ENCODE measurements at regions not wholly inside any gene's neighbourhood (a gene's known extent, or its start where the extent isn't known, plus 50 kb on each side); places are given as distances from the start of the nearest gene placed in this dataset.

DNA sequence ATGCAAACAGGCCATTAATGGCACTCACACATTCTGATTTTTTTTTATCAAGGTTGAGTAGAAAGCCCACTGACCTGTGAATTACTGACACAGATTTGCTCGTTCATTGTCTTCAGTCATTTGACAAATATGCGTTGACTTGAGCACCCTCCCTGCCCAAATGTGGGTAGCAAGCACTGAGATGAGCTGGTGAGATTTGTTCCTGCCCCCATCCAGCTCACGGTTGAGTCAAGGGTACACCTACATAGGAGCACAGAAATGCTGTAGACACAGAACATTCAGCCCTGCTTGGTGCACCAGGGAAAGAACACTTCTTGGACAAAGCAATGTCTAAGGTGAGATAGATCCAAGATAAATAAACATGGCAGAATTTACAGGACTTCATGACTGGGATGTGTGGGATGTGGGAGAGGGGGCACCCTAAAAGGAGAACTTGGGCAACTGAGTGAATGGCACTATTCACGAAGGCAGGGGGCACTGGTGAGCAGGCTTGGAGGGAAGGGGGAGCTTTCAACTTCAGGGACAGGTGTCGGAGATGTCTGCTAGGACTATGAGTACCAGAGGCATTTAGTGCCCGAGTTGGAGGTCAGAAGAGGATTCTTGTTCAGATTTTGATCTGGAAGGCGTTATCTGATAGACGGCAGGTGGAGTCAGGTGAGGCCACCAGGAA, 213.4 kb downstream of the VRK1 start:
- H3K27ac ChIP-seq (ENCODE audit: low read depth, low read length) = no peak overlapping the region
- no peaks in the 10 kb centered on the region for H3K4me1 Mint-ChIP-seq
- H3K36me3 ChIP-seq (ENCODE audit: control insufficient read depth, insufficient read depth, low read length) = no peaks in the 10 kb centered on the region
- H3K4me1 ChIP-seq (ENCODE audit: control insufficient read depth, insufficient read depth, low read length) = no peaks in the 10 kb centered on the region
- H3K4me3 ChIP-seq (ENCODE audit: low read length) = no peak overlapping the region
- H3K9me3 Mint-ChIP-seq = peaks cover 14% of the 10 kb centered on the region
- H3K36me3 Mint-ChIP-seq (ENCODE audit: low read depth) = no peaks in the 10 kb centered on the region
- no peak overlapping the region for H3K27ac Mint-ChIP-seq
- peaks cover 9% of the 10 kb centered on the region for H3K27me3 Mint-ChIP-seq (ENCODE audit: insufficient read depth)
- peak; percentile 63 for DNase-seq
- 72 to 74% methylated on average over 7 to 8 of the region's 8 CpGs for WGBS, 2 experiments (ENCODE audit: insufficient coverage in 1 of 2, insufficient read length in 1 of 2)
- peaks cover 9% of the 10 kb centered on the region for H3K27me3 ChIP-seq (ENCODE audit: control insufficient read depth, insufficient read depth, low read length, poor library complexity, severe bottlenecking)
- no peak overlapping the region for H3K4me3 Mint-ChIP-seq
- TF ChIP-seq, protein P1, sequence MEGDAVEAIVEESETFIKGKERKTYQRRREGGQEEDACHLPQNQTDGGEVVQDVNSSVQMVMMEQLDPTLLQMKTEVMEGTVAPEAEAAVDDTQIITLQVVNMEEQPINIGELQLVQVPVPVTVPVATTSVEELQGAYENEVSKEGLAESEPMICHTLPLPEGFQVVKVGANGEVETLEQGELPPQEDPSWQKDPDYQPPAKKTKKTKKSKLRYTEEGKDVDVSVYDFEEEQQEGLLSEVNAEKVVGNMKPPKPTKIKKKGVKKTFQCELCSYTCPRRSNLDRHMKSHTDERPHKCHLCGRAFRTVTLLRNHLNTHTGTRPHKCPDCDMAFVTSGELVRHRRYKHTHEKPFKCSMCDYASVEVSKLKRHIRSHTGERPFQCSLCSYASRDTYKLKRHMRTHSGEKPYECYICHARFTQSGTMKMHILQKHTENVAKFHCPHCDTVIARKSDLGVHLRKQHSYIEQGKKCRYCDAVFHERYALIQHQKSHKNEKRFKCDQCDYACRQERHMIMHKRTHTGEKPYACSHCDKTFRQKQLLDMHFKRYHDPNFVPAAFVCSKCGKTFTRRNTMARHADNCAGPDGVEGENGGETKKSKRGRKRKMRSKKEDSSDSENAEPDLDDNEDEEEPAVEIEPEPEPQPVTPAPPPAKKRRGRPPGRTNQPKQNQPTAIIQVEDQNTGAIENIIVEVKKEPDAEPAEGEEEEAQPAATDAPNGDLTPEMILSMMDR (conservative IDR thresholded peaks at IDR 0.05) = peak; percentile 83
- H3K9ac ChIP-seq (ENCODE audit: extremely low read depth, low read length, poor library complexity, severe bottlenecking) = no peak overlapping the region
- H3K9me3 ChIP-seq (ENCODE audit: control insufficient read depth, low read length) = no peaks in the 10 kb centered on the region

GRCh38 chr14:97013878-97014277, 216.7 kb downstream of the VRK1 start:
- TF ChIP-seq, protein P1 (conservative IDR thresholded peaks at IDR 0.05) = no peak
- Histone ChIP-seq H3K36me3 (ENCODE audit: control insufficient read depth, insufficient read depth, low read length) (no peaks in the 10 kb centered on the region), H3K9me3 (ENCODE audit: control insufficient read depth, low read length) (no peaks in the 10 kb centered on the region), H3K27ac (ENCODE audit: low read depth, low read length) (no peak overlapping the region), H3K4me1 (ENCODE audit: control insufficient read depth, insufficient read depth, low read length) (no peaks in the 10 kb centered on the region), H3K4me3 (ENCODE audit: low read length) (no peak overlapping the region), H3K27me3 (ENCODE audit: control insufficient read depth, insufficient read depth, low read length, poor library complexity, severe bottlenecking) (peaks cover 9% of the 10 kb centered on the region), H3K9ac (ENCODE audit: extremely low read depth, low read length, poor library complexity, severe bottlenecking) (no peak overlapping the region)
- no peaks in the 10 kb centered on the region for H3K4me1 Mint-ChIP-seq
- H3K27me3 Mint-ChIP-seq (ENCODE audit: insufficient read depth) = peaks cover 8% of the 10 kb centered on the region
- no peak overlapping the region for H3K4me3 Mint-ChIP-seq
- H3K27ac Mint-ChIP-seq = no peak overlapping the region
- no peak for DNase-seq
- no peaks in the 10 kb centered on the region for H3K9me3 Mint-ChIP-seq
- no peaks in the 10 kb centered on the region for H3K36me3 Mint-ChIP-seq (ENCODE audit: low read depth)
- WGBS, 2 experiments (ENCODE audit: insufficient coverage in 1 of 2, insufficient read length in 1 of 2) = 89 to 93% methylated on average over 6 to 7 of the region's 7 CpGs

GRCh38 chr14:97021001-97021400, 223.8 kb downstream of the VRK1 start:
- Histone ChIP-seq H3K27me3 (ENCODE audit: control insufficient read depth, insufficient read depth, low read length, poor library complexity, severe bottlenecking) (peaks cover 8% of the 10 kb centered on the region), H3K4me1 (ENCODE audit: control insufficient read depth, insufficient read depth, low read length) (peaks cover 3% of the 10 kb centered on the region), H3K9me3 (ENCODE audit: control insufficient read depth, low read length) (no peaks in the 10 kb centered on the region), H3K4me3 (ENCODE audit: low read length) (no peak overlapping the region), H3K9ac (ENCODE audit: extremely low read depth, low read length, poor library complexity, severe bottlenecking) (no peak overlapping the region), H3K27ac (ENCODE audit: low read depth, low read length) (no peak overlapping the region), H3K36me3 (ENCODE audit: control insufficient read depth, insufficient read depth, low read length) (no peaks in the 10 kb centered on the region)
- Mint-ChIP-seq H3K4me3 (no peak overlapping the region), H3K27ac (no peak overlapping the region), H3K9me3 (no peaks in the 10 kb centered on the region), H3K27me3 (ENCODE audit: insufficient read depth) (peaks cover 9% of the 10 kb centered on the region), H3K36me3 (ENCODE audit: low read depth) (no peaks in the 10 kb centered on the region), H3K4me1 (peaks cover 9% of the 10 kb centered on the region)
- TF ChIP-seq, protein P1 (conservative IDR thresholded peaks at IDR 0.05) = no peak
- no peak for DNase-seq
- 67 to 72% methylated on average over 1 to 4 of the region's 4 CpGs for WGBS, 2 experiments (ENCODE audit: insufficient coverage in 1 of 2, insufficient read length in 1 of 2)

Data from endodermal cell (in vitro differentiated cells).